GM12892 (cell line): ENCODE measurements at regions not wholly inside any gene's neighbourhood (a gene's known extent, or its start where the extent isn't known, plus 50 kb on each side); places are given as distances from the start of the nearest gene placed in this dataset.
"Not testable (repeated sequence)": the region's sequence is repeated elsewhere in the genome, so short reads cannot be mapped to it uniquely, and the experiment has no call there.

Experiments
- DNase-seq: peaks from one replicate; pipeline ENCODE4 v3.0.0; 2011; ENCODE audit not compliant: insufficient read length
- FAIRE-seq: peaks from 2 replicates; lab custom pipeline; 2011; peaks lifted over from hg19 to GRCh38; lab: Jason Lieb, UNC
- POLR2A ChIP-seq: IDR thresholded peaks from 2 replicates; pipeline ENCODE4 v1.6.1; 2011; ENCODE audit warnings: low read depth, low read length, control low read depth
- POLR2AphosphoS5 ChIP-seq: IDR thresholded peaks from 2 replicates; pipeline ENCODE4 v1.6.1; 2011; ENCODE audit warnings: low read depth, low read length, control low read depth
- TAF1 ChIP-seq: IDR thresholded peaks from 2 replicates; pipeline ENCODE4 v1.6.1; 2011; ENCODE audit warnings: low read depth, mild to moderate bottlenecking, control low read depth, low read length, borderline replicate concordance

GRCh38 chr6:141532211-141532610, 600.5 kb upstream of the GJE1 start:
- DNase-seq (no peak), FAIRE-seq (no peak)
- TF ChIP-seq TAF1: no peak
- TF ChIP-seq POLR2AphosphoS5: no peak
- no peak for TF ChIP-seq POLR2A

- FAIRE-seq: no peak
These were observed 601.7 kb upstream of the GJE1 start for GRCh38 chr6:141531040-141531439.

GRCh38 chr6:141528596-141528995, 604.1 kb upstream of the GJE1 start:
- no peak for FAIRE-seq
- DNase-seq: no peak
- TF ChIP-seq POLR2AphosphoS5: no peak
- no peak for TF ChIP-seq TAF1
- TF ChIP-seq POLR2A: no peak

More at GRCh38 chr6:141531040-141531439, 601.7 kb upstream of the GJE1 start:
- no peak for DNase-seq
- TF ChIP-seq POLR2A (no peak), TAF1 (no peak), POLR2AphosphoS5 (no peak)

GRCh38 chr6:141526985-141527384, 605.7 kb upstream of the GJE1 start:
- FAIRE-seq (no peak), DNase-seq (no peak)
- TF ChIP-seq POLR2A (no peak), TAF1 (no peak), POLR2AphosphoS5 (no peak)

GRCh38 chr6:141521440-141521839, 611.3 kb upstream of the GJE1 start:
- no peak for DNase-seq
- no peak for FAIRE-seq
- TF ChIP-seq POLR2A (no peak), POLR2AphosphoS5 (no peak), TAF1 (no peak)

GRCh38 chr6:141513830-141514229, 618.9 kb upstream of the GJE1 start:
- DNase-seq: no peak
- TF ChIP-seq POLR2AphosphoS5 (no peak), POLR2A (no peak), TAF1 (no peak)
- FAIRE-seq: no peak

- FAIRE-seq (no peak), DNase-seq (no peak)
- TF ChIP-seq POLR2A (no peak), TAF1 (no peak), POLR2AphosphoS5 (no peak)
These were observed 621.9 kb upstream of the GJE1 start for GRCh38 chr6:141510803-141511202.

GRCh38 chr6:141506062-141506461, 626.7 kb upstream of the GJE1 start:
- DNase-seq, FAIRE-seq: not testable (repeated sequence)

GRCh38 chr6:141504318-141504717, 628.4 kb upstream of the GJE1 start:
- not testable (repeated sequence) for FAIRE-seq, DNase-seq

GRCh38 chr6:141501616-141502015, 631.1 kb upstream of the GJE1 start:
- TF ChIP-seq POLR2A (no peak), POLR2AphosphoS5 (no peak), TAF1 (no peak)
- DNase-seq (no peak), FAIRE-seq (no peak)

- FAIRE-seq (no peak), DNase-seq (no peak)
- no peak for TF ChIP-seq POLR2A
- TF ChIP-seq TAF1: no peak
- TF ChIP-seq POLR2AphosphoS5: no peak
These were observed 633.7 kb upstream of the GJE1 start for GRCh38 chr6:141498977-141499376.

GRCh38 chr6:141492521-141493284, 640.0 kb upstream of the GJE1 start:
- FAIRE-seq (no peak), DNase-seq (no peak)
- TF ChIP-seq POLR2AphosphoS5 (no peak), POLR2A (no peak), TAF1 (no peak)
